ENCODE measurements at regions not wholly inside any gene's neighbourhood (a gene's known extent, or its start where the extent isn't known, plus 50 kb on each side); places are given as distances from the start of the nearest gene placed in this dataset.

- Mint-ChIP-seq H3K9me3 (ENCODE audit: unreplicated experiment) (no peaks in the 10 kb centered on the region), H3K27ac (ENCODE audit: low read depth, unreplicated experiment) (no peak overlapping the region), H3K4me3 (ENCODE audit: unreplicated experiment) (no peak overlapping the region), H3K4me1 (ENCODE audit: insufficient read depth, unreplicated experiment) (no peaks in the 10 kb centered on the region), H3K27me3 (ENCODE audit: insufficient read depth, unreplicated experiment) (peaks cover 30% of the 10 kb centered on the region), H3K36me3 (ENCODE audit: insufficient read depth, unreplicated experiment) (no peaks in the 10 kb centered on the region)
- POLR2A ChIA-PET, result no interaction called here
- CTCF ChIA-PET, result no interaction called here
- no peak for DNase-seq (ENCODE audit: unreplicated experiment)
- TF ChIP-seq, protein P1, sequence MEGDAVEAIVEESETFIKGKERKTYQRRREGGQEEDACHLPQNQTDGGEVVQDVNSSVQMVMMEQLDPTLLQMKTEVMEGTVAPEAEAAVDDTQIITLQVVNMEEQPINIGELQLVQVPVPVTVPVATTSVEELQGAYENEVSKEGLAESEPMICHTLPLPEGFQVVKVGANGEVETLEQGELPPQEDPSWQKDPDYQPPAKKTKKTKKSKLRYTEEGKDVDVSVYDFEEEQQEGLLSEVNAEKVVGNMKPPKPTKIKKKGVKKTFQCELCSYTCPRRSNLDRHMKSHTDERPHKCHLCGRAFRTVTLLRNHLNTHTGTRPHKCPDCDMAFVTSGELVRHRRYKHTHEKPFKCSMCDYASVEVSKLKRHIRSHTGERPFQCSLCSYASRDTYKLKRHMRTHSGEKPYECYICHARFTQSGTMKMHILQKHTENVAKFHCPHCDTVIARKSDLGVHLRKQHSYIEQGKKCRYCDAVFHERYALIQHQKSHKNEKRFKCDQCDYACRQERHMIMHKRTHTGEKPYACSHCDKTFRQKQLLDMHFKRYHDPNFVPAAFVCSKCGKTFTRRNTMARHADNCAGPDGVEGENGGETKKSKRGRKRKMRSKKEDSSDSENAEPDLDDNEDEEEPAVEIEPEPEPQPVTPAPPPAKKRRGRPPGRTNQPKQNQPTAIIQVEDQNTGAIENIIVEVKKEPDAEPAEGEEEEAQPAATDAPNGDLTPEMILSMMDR (IDR thresholded peaks at IDR 0.05; ENCODE audit: unreplicated experiment), result no peak
- intact Hi-C loops (cut with micrococcal nuclease), result no loop called here
- BruUV-seq (replicated peaks), result no TSS peak
Measured at GRCh38 chr3:168422843-168423242, 327.1 kb upstream of the GOLIM4 start.

DNA sequence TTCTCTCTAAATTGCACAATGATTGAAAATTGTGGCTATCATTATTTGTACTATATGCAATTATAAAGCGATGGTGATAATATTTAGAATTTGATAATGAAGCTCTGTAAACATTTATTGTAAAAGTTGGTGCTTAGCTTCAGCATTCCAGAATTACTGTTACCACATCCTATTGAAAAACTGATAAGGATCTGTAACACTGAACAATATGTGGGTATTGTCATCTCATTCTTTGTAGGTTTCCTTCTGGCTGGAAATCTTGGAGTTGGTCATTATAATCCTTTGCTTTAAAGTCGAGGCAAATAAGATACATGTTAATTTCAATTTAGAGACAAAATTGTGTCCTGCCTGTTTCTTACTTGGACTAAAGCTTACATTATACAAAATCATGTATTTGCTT lies 323.4 kb upstream of the GOLIM4 start:
- intact Hi-C loops (cut with micrococcal nuclease), result no loop called here
- no TSS peak for BruUV-seq (replicated peaks)
- no peak overlapping the region for H3K4me3 Mint-ChIP-seq (ENCODE audit: unreplicated experiment)
- H3K27me3 Mint-ChIP-seq (ENCODE audit: insufficient read depth, unreplicated experiment), result peaks cover 54% of the 10 kb centered on the region
- no peak for DNase-seq (ENCODE audit: unreplicated experiment)
- ChIA-PET POLR2A (no interaction called here), CTCF (no interaction called here)
- H3K36me3 Mint-ChIP-seq (ENCODE audit: insufficient read depth, unreplicated experiment), result no peaks in the 10 kb centered on the region
- no peaks in the 10 kb centered on the region for H3K9me3 Mint-ChIP-seq (ENCODE audit: unreplicated experiment)
- TF ChIP-seq, protein P1 (IDR thresholded peaks at IDR 0.05; ENCODE audit: unreplicated experiment), result no peak
- H3K27ac Mint-ChIP-seq (ENCODE audit: low read depth, unreplicated experiment), result no peak overlapping the region
- H3K4me1 Mint-ChIP-seq (ENCODE audit: insufficient read depth, unreplicated experiment), result no peaks in the 10 kb centered on the region

DNA sequence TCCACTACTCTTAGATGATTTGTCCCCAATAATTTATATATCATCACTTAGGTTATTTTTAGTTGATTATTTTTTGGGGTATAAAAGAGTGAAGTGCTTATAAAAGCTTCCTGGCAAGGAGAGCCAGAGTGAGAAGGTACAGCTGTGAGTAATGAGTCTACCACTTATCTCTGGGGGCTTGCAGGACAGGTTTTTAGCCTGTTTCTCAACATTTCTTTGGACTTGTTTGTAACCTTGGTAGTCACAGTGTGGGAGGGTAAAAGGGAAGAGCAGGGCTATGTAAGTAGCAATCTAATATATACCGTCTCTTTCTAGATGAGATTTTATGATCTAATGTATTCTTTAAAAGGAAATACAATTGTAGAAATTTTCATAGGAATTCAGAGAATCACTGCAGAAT lies 321.3 kb upstream of the GOLIM4 start:
- no peaks in the 10 kb centered on the region for H3K36me3 Mint-ChIP-seq (ENCODE audit: insufficient read depth, unreplicated experiment)
- BruUV-seq (replicated peaks), result no TSS peak
- no peak overlapping the region for H3K4me3 Mint-ChIP-seq (ENCODE audit: unreplicated experiment)
- ChIA-PET POLR2A (no interaction called here), CTCF (no interaction called here)
- TF ChIP-seq, protein P1 (IDR thresholded peaks at IDR 0.05; ENCODE audit: unreplicated experiment), result no peak
- intact Hi-C loops (cut with micrococcal nuclease), result no loop called here
- H3K4me1 Mint-ChIP-seq (ENCODE audit: insufficient read depth, unreplicated experiment), result no peaks in the 10 kb centered on the region
- no peak for DNase-seq (ENCODE audit: unreplicated experiment)
- no peaks in the 10 kb centered on the region for H3K9me3 Mint-ChIP-seq (ENCODE audit: unreplicated experiment)
- no peak overlapping the region for H3K27ac Mint-ChIP-seq (ENCODE audit: low read depth, unreplicated experiment)
- peaks cover 45% of the 10 kb centered on the region for H3K27me3 Mint-ChIP-seq (ENCODE audit: insufficient read depth, unreplicated experiment)

DNA sequence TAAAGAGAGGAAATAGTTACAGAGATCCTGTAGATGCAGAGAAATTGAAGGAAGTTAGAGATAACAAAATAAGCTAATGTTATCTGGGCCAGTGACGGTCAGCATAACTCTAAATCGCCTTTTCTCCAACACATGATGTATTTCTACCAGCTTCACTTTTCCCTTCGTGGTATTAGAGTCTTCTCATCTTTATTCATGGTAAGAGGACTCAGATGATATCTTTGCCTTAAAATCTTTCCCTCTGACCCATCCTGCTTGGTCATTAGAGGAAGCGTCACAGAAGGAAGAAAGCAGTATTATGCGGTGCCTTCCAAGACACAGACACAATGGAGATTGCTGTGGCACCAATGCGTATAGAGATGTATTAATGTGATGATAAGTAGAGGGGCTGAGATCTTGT lies 320.7 kb upstream of the GOLIM4 start:
- H3K4me3 Mint-ChIP-seq (ENCODE audit: unreplicated experiment), result no peak overlapping the region
- intact Hi-C loops (cut with micrococcal nuclease), result no loop called here
- no peaks in the 10 kb centered on the region for H3K4me1 Mint-ChIP-seq (ENCODE audit: insufficient read depth, unreplicated experiment)
- H3K36me3 Mint-ChIP-seq (ENCODE audit: insufficient read depth, unreplicated experiment), result no peaks in the 10 kb centered on the region
- BruUV-seq (replicated peaks), result no TSS peak
- TF ChIP-seq, protein P1 (IDR thresholded peaks at IDR 0.05; ENCODE audit: unreplicated experiment), result no peak
- peaks cover 45% of the 10 kb centered on the region for H3K27me3 Mint-ChIP-seq (ENCODE audit: insufficient read depth, unreplicated experiment)
- H3K9me3 Mint-ChIP-seq (ENCODE audit: unreplicated experiment), result no peaks in the 10 kb centered on the region
- ChIA-PET POLR2A (no interaction called here), CTCF (no interaction called here)
- no peak for DNase-seq (ENCODE audit: unreplicated experiment)
- H3K27ac Mint-ChIP-seq (ENCODE audit: low read depth, unreplicated experiment), result no peak overlapping the region
